AG09309 (cell line): ENCODE measurements at regions not wholly inside any gene's neighbourhood (a gene's known extent, or its start where the extent isn't known, plus 50 kb on each side); places are given as distances from the start of the nearest gene placed in this dataset.

Experiments
- DNase-seq: peaks from one replicate; pipeline ENCODE4 v3.0.0-alpha.2; 2010; ENCODE audit warnings: low read depth
- H3K4me3 ChIP-seq: 2 replicates; pipeline ENCODE4 v1.5.1; 2011; ENCODE audit warnings: mild to moderate bottlenecking, low read depth, low read length, moderate library complexity; ENCODE audit not compliant: control insufficient read depth
- TF ChIP-seq, protein P1 (sequence below): IDR thresholded peaks from 2 replicates; pipeline ENCODE4 v1.5.1; 2011; ENCODE audit warnings: mild to moderate bottlenecking, low read depth, low read length, inconsistent platforms; ENCODE audit not compliant: insufficient read depth, control insufficient read depth; ENCODE audit errors: missing control alignments

DNA sequence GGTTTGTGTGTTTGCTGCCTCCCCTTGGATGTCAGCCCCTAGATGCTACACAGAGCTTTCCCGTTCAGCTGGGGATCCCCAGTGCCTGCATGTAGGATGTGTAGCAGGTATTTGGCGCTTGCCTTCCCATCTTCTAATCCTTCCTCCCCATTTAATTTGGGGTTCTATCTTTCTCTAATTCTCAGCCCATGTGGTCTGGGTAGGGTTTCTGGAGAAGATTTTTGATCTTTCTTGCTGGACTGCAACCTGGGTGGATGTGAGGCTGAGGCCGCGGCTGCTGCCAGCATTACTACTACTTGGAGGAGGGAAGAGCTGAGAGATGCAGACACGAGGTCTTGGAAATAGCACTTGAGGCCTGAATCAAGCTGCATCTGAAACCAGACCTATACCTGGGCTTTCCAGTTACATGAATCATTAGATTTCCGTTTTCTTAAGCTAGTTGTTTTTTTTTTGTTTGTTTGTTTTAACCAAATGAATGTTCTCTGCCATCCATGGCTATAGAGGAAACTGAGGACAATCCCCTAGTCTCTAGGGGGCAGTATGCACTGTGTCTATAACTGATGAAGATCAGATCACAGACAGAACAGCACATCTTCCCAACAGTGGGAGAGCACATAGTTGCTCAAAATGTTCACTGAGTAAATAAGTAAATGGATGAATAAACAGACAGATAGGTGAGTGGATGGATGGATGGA is 178.6 kb downstream of the FGF18 start:
- TF ChIP-seq, protein P1, sequence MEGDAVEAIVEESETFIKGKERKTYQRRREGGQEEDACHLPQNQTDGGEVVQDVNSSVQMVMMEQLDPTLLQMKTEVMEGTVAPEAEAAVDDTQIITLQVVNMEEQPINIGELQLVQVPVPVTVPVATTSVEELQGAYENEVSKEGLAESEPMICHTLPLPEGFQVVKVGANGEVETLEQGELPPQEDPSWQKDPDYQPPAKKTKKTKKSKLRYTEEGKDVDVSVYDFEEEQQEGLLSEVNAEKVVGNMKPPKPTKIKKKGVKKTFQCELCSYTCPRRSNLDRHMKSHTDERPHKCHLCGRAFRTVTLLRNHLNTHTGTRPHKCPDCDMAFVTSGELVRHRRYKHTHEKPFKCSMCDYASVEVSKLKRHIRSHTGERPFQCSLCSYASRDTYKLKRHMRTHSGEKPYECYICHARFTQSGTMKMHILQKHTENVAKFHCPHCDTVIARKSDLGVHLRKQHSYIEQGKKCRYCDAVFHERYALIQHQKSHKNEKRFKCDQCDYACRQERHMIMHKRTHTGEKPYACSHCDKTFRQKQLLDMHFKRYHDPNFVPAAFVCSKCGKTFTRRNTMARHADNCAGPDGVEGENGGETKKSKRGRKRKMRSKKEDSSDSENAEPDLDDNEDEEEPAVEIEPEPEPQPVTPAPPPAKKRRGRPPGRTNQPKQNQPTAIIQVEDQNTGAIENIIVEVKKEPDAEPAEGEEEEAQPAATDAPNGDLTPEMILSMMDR, result peak; percentile 10
- no peak for DNase-seq
- H3K4me3 ChIP-seq, result no peak overlapping the region

DNA sequence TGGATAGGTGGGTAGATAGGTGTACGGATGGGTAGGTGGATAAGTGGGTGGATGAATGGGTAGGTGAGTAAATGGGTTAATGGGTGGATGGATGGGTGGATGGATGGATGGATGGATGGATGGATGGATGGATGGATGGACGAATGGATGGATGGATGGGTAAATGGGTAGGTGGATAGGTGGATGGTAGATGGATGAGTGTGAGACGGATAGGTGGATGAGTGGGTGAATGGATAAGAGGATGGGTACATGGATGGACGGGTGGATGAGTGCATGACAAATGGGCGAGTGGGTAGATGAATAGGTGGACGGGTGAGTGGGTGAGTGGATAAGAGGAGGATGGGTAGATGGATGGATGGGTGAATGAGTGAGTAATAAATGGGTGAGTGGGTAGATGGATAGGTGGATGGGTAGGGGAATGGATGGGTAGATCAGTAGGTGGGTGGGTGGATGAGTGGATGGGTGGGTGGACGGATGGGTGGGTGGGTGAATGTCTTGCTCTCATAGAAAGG is 179.2 kb downstream of the FGF18 start:
- DNase-seq, result no peak
- TF ChIP-seq, protein P1, result no peak
- no peak overlapping the region for H3K4me3 ChIP-seq

DNA sequence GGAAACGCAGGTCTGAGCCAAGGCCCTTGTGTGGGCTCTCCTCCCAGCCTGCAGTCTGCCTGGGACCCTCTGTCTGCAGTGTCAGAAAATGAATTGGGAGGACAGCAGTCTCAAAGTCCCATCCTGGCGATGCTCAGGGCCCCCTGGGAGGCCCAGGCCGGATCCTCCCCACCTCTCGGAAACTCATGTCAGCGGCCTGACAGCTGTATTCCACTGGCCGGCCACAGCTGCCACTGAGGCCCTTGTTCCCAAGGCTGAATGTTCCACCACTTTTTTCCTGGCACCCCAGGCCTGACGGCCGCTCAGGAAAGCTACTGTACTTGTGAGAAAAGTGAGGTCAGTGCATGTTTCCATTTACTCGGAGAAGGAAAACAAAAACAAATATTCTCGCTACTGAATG is 180.0 kb downstream of the FGF18 start:
- no peak overlapping the region for H3K4me3 ChIP-seq
- DNase-seq, result no peak
- TF ChIP-seq, protein P1, result no peak

DNA sequence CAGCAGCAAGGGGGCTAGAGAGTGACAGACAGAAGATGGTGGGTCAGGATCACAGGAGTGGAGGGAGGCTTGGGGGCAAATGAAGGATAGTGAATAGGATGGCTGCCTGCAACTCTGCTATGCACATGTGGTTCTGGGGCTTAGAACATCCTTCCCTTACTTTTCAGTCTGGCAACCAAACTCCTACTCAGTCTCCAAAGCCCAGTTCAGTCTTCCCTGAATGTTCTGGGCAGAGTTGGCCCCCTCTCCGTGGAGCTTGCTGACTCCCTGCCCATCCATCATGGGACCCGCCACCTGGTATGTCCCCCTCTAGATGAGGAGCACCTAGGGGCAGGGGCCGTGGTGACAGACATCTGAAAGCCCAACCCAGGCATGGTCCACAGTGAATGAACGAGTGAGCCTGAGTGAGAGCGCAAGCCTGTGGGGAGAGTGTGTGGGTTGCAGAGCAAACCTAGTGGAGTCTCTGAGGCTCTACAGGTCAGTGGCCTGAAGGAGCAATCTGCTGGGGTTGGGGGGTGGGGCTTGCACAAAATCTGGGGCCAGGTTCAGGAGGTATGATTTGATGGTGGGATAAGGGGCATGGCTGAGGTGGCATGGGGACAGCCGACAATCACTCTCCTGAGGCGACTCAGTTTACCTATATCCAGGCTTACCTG is 180.6 kb downstream of the FGF18 start:
- TF ChIP-seq, protein P1, result no peak
- H3K4me3 ChIP-seq, result no peak overlapping the region
- no peak for DNase-seq

DNA sequence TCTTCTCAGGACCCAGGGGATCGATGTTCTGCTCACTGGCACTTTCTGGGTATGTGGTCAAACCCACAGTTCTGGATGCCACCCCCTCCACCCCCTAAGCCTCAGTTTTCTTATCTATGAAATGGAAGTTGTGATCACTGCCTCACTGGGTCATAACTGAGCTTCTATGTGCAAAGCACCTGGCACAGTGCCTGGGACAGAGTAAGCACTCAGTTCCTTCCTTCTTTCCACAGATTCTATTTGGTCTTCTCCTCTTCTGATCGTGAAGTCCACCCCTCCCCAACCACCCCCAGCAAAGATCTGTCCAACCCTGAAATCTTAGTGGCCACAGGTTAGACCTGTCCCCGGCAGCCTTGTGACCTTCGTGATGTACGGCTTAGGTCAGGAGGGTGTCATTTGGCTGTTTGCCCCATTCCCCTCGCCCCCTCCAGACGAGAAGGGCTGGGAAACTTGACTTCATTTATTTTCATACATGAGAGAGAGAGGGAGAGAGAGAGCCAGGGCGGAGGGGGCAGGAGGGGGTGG is 181.4 kb downstream of the FGF18 start:
- no peak overlapping the region for H3K4me3 ChIP-seq
- DNase-seq, result no peak
- TF ChIP-seq, protein P1, result no peak

DNA sequence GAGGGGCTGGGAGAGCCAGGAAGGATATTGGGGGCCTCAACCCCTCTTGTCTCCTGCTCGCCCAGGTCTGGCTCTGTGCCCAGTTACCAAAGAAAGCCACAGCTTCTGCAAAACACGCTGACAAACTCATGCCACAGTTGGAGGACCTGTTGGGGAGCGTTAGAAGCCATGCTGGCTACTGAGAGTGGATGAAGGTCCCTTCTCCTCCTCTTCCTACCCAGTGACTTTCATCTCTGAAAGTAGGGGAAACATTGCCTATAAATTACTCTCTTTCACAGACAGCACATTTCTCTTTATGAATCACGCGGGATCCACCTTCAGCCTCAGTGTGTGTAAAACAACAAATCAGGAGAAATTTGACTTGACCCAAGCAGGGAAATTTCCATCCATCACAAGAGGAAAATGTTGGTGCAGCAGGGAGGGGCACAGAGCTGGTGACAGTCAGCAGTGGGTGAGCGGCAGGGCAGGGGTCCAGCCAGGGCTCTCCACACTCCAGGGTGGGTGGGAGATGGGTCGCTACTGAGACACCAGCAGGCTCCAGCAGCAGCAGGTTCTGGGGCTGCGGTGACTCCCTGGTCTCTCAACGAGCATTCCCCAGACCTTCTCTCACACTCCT is 181.9 kb downstream of the FGF18 start:
- H3K4me3 ChIP-seq, result no peak overlapping the region
- DNase-seq, result no peak
- TF ChIP-seq, protein P1, result no peak
